Upper lobe of left lung (tissue), 6 donors: ENCODE measurements at regions not wholly inside any gene's neighbourhood (a gene's known extent, or its start where the extent isn't known, plus 50 kb on each side); places are given as distances from the start of the nearest gene placed in this dataset.

Source experiments
- ATAC-seq, 2 donors: fragments of 200-7000 bp; cut with Tn5 transposase; one replicate each; pipeline ENCODE4 v1.9.1; 2022; ENCODE audit warnings: mild to moderate bottlenecking in 2 of 2, moderate library complexity in 2 of 2; ENCODE audit not compliant: low FRiP score in 2 of 2
- DNase-seq, 2 donors: peaks; one replicate each; pipeline ENCODE4 v3.0.0-alpha.2; 2019 to 2020
- H3K27ac ChIP-seq, 4 donors: fragments of 200-600 bp; sonication (generic); one replicate each; pipeline ENCODE4 v1.5.1; 2016 to 2019
- H3K27me3 ChIP-seq, 4 donors: fragments of 200-600 bp; sonication (generic); one replicate each; pipeline ENCODE4 v1.5.1; 2017 to 2019
- H3K36me3 ChIP-seq, 4 donors: fragments of 200-600 bp; sonication (generic); one replicate each; pipeline ENCODE4 v1.5.1; 2016 to 2019
- H3K4me1 ChIP-seq, 4 donors: fragments of 200-600 bp; sonication (generic); one replicate each; pipeline ENCODE4 v1.5.1; 2018 to 2019
- H3K4me3 ChIP-seq, 4 donors: fragments of 200-600 bp; sonication (generic); one replicate each; pipeline ENCODE4 v1.5.1; 2017 to 2019; ENCODE audit warnings: mild to moderate bottlenecking in 2 of 4, moderate library complexity in 1 of 4
- H3K9me3 ChIP-seq, 4 donors: fragments of 200-600 bp; sonication (generic); one replicate each; pipeline ENCODE4 v1.5.1; 2018 to 2019
- EP300 ChIP-seq, 4 donors: sonication (generic); formaldehyde crosslinking; IDR thresholded peaks; one replicate each; pipeline ENCODE4 v1.5.1; 2017; ENCODE audit warnings: antibody characterized with exemption in 4 of 4, control low read depth in 2 of 4
- POLR2A ChIP-seq, 4 donors: fragments of 450-650 bp; IDR thresholded peaks; one replicate each; pipeline ENCODE4 v1.5.1; 2016 to 2017; ENCODE audit warnings: antibody characterized with exemption in 4 of 4, mild to moderate bottlenecking in 2 of 4
- POLR2AphosphoS5 ChIP-seq, 2 donors: sonication (generic); formaldehyde crosslinking; IDR thresholded peaks; one replicate each; pipeline ENCODE4 v1.5.1; 2017; ENCODE audit warnings: antibody characterized with exemption in 2 of 2
- WGBS, 2 donors: methylation state at CpG; one replicate each; pipeline ENCODE4 v1.1.5; 2017 to 2018; 5-methylcytosine and 5-hydroxymethylcytosine counted together
- TF ChIP-seq, protein P1 (sequence below), 6 experiments: fragments of 450-650 bp in 4 of 6; fragments of 200-600 bp in 2 of 6; sonication (generic) in 2 of 6; IDR thresholded peaks; one replicate each; pipeline ENCODE4 v1.5.1; 2016 to 2019; ENCODE audit warnings: antibody characterized with exemption in 6 of 6
- donor health status: DM: no; HTN: no; CAD: no; lungs with moderate emphysema.
- donor health status: DM: no; HTN: yes; CAD: no; lungs with severe emphysema.

DNA sequence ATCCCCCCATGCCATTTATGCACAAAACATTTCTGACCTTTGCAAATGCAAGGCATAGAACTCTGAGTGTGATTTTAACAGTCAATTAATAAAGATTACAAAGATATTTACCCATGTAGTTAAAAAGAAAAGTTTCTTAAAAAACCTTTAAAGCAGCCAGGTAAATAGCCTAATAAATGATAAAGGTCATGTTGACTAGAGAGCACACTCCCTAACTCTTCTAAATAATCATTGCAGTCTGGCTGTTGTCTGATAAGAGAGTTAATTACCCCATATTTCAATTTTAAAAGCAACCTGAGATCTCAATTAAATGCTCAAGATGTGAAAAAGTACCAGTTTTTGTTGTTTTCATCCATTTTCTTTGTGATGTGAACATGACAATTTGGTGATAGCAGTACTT, 291.5 kb upstream of the SMIM31 start:
- no peak overlapping the region for H3K4me3 ChIP-seq

DNA sequence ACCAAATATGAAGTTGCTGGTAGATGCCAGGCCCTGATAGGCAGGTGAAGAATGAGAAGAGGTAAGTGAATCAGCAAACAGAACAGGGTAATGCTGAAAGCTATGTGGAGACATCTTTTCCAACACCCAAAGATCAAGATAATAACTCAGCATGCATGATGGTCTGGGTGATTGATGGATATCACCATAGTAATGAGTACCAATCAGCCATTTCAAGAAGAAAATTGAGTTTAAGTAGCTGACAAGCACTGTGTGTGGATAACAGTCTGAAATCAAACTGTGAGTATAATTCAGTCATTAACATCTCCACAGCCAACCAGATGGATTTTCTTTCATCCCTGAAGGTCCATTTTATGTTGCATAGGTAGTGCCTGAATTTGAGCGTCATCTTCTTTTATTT, 289.6 kb upstream of the SMIM31 start:
- Histone ChIP-seq H3K36me3 (no peaks in the 10 kb centered on the region), H3K9me3 (no peaks in the 10 kb centered on the region), H3K27ac (no peak overlapping the region), H3K4me3 (no peak overlapping the region), H3K4me1 (no peaks in the 10 kb centered on the region), H3K27me3 (no peaks in the 10 kb centered on the region)
- ATAC-seq (no peak), DNase-seq (no peak)
- TF ChIP-seq POLR2A (IDR thresholded peaks at IDR 0.05) (no peak), POLR2AphosphoS5 (IDR thresholded peaks at IDR 0.05) (no peak), EP300 (IDR thresholded peaks at IDR 0.05) (no peak)
- TF ChIP-seq, protein P1, sequence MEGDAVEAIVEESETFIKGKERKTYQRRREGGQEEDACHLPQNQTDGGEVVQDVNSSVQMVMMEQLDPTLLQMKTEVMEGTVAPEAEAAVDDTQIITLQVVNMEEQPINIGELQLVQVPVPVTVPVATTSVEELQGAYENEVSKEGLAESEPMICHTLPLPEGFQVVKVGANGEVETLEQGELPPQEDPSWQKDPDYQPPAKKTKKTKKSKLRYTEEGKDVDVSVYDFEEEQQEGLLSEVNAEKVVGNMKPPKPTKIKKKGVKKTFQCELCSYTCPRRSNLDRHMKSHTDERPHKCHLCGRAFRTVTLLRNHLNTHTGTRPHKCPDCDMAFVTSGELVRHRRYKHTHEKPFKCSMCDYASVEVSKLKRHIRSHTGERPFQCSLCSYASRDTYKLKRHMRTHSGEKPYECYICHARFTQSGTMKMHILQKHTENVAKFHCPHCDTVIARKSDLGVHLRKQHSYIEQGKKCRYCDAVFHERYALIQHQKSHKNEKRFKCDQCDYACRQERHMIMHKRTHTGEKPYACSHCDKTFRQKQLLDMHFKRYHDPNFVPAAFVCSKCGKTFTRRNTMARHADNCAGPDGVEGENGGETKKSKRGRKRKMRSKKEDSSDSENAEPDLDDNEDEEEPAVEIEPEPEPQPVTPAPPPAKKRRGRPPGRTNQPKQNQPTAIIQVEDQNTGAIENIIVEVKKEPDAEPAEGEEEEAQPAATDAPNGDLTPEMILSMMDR (IDR thresholded peaks at IDR 0.05) = no peak
- WGBS, 2 donors = 77 to 90% methylated on average over 1 of the region's 1 CpG

More for the DNA sequence above, 291.5 kb upstream of the SMIM31 start:
- no peak for TF ChIP-seq POLR2A (IDR thresholded peaks at IDR 0.05)
- no peak for TF ChIP-seq EP300 (IDR thresholded peaks at IDR 0.05)
- TF ChIP-seq, protein P1 (IDR thresholded peaks at IDR 0.05) = no peak
- no peak for TF ChIP-seq POLR2AphosphoS5 (IDR thresholded peaks at IDR 0.05)
- DNase-seq = no peak
- Histone ChIP-seq H3K4me1 (no peaks in the 10 kb centered on the region), H3K27me3 (no peaks in the 10 kb centered on the region), H3K9me3 (no peaks in the 10 kb centered on the region), H3K27ac (no peak overlapping the region), H3K36me3 (no peaks in the 10 kb centered on the region)
- no peak for ATAC-seq

DNA sequence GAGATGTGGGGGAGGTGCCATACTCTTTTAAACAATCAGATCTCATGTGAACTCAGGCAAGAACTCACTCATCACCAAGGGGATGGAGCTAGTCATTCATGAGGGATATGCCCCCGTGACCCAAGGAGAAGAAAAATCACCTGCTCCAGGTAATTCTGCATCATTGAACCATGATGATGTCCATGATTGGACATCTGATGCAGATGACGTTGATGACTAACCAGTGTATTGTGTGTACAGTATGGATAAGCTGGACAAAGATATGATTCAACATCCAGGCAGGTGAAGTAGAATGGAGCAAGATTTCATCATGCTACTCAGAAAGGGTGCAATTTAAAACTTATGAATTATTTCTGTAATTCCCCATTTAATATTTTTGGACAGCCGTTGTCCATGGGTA, 286.4 kb upstream of the SMIM31 start:
- H3K4me3 ChIP-seq = no peak overlapping the region
- no peak for ATAC-seq
- 72 to 74% methylated on average over 3 of the region's 3 CpGs for WGBS, 2 donors
- H3K27me3 ChIP-seq = no peaks in the 10 kb centered on the region
- no peaks in the 10 kb centered on the region for H3K9me3 ChIP-seq
- TF ChIP-seq POLR2A (IDR thresholded peaks at IDR 0.05) (no peak), POLR2AphosphoS5 (IDR thresholded peaks at IDR 0.05) (no peak), EP300 (IDR thresholded peaks at IDR 0.05) (no peak)
- TF ChIP-seq, protein P1 (IDR thresholded peaks at IDR 0.05) = no peak
- H3K27ac ChIP-seq = no peak overlapping the region
- DNase-seq = no peak
- no peaks in the 10 kb centered on the region for H3K36me3 ChIP-seq
- H3K4me1 ChIP-seq = no peaks in the 10 kb centered on the region

DNA sequence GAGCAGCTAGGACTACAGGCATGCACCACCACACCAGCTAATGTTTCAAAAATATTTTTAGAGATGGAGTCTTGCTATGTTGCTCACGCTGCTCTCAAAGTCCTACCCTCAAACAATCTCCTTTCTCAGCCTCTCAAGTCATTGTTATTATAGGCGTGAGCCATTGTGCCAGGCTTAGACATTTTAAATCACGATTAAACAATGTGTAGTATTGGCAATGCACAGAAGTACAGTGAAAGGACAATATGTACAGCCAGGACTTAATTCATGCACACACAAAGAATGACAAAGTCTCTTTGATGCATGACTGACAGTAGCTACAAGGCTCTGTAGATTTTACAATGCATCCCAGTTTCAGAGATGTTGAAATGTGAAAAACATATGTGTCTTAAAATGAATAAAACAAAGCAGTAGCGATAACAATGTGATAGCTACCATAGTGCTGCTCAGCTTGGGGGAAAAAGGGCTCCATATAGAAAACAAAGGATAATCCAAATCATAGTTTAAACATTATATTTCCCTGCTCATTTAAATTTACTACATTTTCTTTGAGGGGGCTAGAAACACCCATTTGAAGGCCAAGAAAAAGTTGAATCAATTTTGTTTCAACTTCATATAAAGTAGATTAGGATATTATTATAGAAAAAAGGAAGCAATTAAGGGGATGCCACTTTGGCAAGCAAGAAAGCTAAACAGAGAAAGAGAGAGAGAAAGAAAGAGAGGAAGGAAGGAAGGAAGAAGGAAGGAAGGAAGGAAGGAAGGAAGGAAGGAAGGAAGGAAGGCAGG, 272.4 kb upstream of the SMIM31 start:
- Histone ChIP-seq H3K27me3 (no peaks in the 10 kb centered on the region), H3K4me1 (no peaks in the 10 kb centered on the region), H3K9me3 (no peaks in the 10 kb centered on the region), H3K36me3 (no peaks in the 10 kb centered on the region), H3K27ac (no peak overlapping the region), H3K4me3 (no peak overlapping the region)
- no peak for TF ChIP-seq EP300 (IDR thresholded peaks at IDR 0.05)
- no peak for TF ChIP-seq POLR2AphosphoS5 (IDR thresholded peaks at IDR 0.05)
- TF ChIP-seq, protein P1 (IDR thresholded peaks at IDR 0.05) = no peak
- TF ChIP-seq POLR2A (IDR thresholded peaks at IDR 0.05) = no peak
- ATAC-seq (no peak), DNase-seq (no peak)
- WGBS, 2 donors = 81 to 83% methylated on average over 4 of the region's 4 CpGs

DNA sequence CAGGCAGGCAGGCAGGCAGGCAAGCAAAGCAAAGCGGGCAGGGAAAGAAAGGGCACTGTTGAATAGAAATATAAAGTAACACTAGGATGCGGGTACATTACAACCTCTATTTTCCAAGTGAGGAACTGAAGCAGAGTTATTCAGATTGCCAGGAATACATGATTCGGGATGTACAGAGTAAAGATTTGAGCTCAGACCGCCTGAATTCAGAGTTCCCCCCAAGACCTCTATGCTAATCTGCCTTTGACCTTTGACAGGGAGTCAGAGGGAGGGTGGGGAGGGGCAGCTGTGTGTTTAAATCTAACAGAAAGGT, 271.9 kb upstream of the SMIM31 start:
- no peak overlapping the region for H3K27ac ChIP-seq
- DNase-seq = no peak
- no peaks in the 10 kb centered on the region for H3K9me3 ChIP-seq
- 65% methylated on average over 4 of the region's 4 CpGs for WGBS, 2 donors
- no peaks in the 10 kb centered on the region for H3K27me3 ChIP-seq
- no peak overlapping the region for H3K4me3 ChIP-seq
- no peak for ATAC-seq
- no peaks in the 10 kb centered on the region for H3K36me3 ChIP-seq
- TF ChIP-seq EP300 (IDR thresholded peaks at IDR 0.05) (no peak), POLR2A (IDR thresholded peaks at IDR 0.05) (no peak), POLR2AphosphoS5 (IDR thresholded peaks at IDR 0.05) (no peak)
- TF ChIP-seq, protein P1 (IDR thresholded peaks at IDR 0.05) = no peak
- H3K4me1 ChIP-seq = no peaks in the 10 kb centered on the region
